ENCODE measurements at regions not wholly inside any gene's neighbourhood (a gene's known extent, or its start where the extent isn't known, plus 50 kb on each side); places are given as distances from the start of the nearest gene placed in this dataset.

GRCh38 chr9:129481810-129482511, 138.9 kb downstream of the C9orf50 start:
- H3K36me3 ChIP-seq (replicated peaks; ENCODE audit: control insufficient read depth, insufficient read depth, low read length) = no peaks in the 10 kb centered on the region
- peak; percentile 81 for DNase-seq
- peak overlapping the region; percentile 45 for H3K4me3 ChIP-seq (ENCODE audit: insufficient read depth, low read depth, low read length)
- peaks cover 37% of the 10 kb centered on the region for H3K27me3 ChIP-seq (ENCODE audit: control insufficient read depth, insufficient read depth, low read length)

GRCh38 chr9:129481424-129481809, 139.5 kb downstream of the C9orf50 start:
- H3K27me3 ChIP-seq (ENCODE audit: control insufficient read depth, insufficient read depth, low read length) = peaks cover 37% of the 10 kb centered on the region
- H3K36me3 ChIP-seq (replicated peaks; ENCODE audit: control insufficient read depth, insufficient read depth, low read length) = no peaks in the 10 kb centered on the region
- H3K4me3 ChIP-seq (ENCODE audit: insufficient read depth, low read depth, low read length) = no peak overlapping the region
- DNase-seq = no peak

- no peak overlapping the region for H3K4me3 ChIP-seq (ENCODE audit: insufficient read depth, low read depth, low read length)
- DNase-seq = no peak
- H3K36me3 ChIP-seq (replicated peaks; ENCODE audit: control insufficient read depth, insufficient read depth, low read length) = no peaks in the 10 kb centered on the region
- H3K27me3 ChIP-seq (ENCODE audit: control insufficient read depth, insufficient read depth, low read length) = peaks cover 36% of the 10 kb centered on the region
Observed at GRCh38 chr9:129480745-129481144, 140.2 kb downstream of the C9orf50 start.

GRCh38 chr9:129480227-129480626, 140.7 kb downstream of the C9orf50 start:
- Histone ChIP-seq H3K36me3 (replicated peaks; ENCODE audit: control insufficient read depth, insufficient read depth, low read length) (no peaks in the 10 kb centered on the region), H3K27me3 (ENCODE audit: control insufficient read depth, insufficient read depth, low read length) (peaks cover 36% of the 10 kb centered on the region)

GRCh38 chr9:129479631-129480011, 141.3 kb downstream of the C9orf50 start:
- DNase-seq = no peak
- H3K4me3 ChIP-seq (ENCODE audit: insufficient read depth, low read depth, low read length) = no peak overlapping the region

More at GRCh38 chr9:129480227-129480626, 140.7 kb downstream of the C9orf50 start:
- H3K4me3 ChIP-seq (ENCODE audit: insufficient read depth, low read depth, low read length) = no peak overlapping the region
- DNase-seq = no peak

GRCh38 chr9:129478961-129479630, 141.8 kb downstream of the C9orf50 start:
- no peak overlapping the region for H3K4me3 ChIP-seq (ENCODE audit: insufficient read depth, low read depth, low read length)
- DNase-seq = no peak
- H3K27me3 ChIP-seq (ENCODE audit: control insufficient read depth, insufficient read depth, low read length) = peaks cover 28% of the 10 kb centered on the region
- H3K36me3 ChIP-seq (replicated peaks; ENCODE audit: control insufficient read depth, insufficient read depth, low read length) = no peaks in the 10 kb centered on the region

More at GRCh38 chr9:129479631-129480011, 141.3 kb downstream of the C9orf50 start:
- peaks cover 34% of the 10 kb centered on the region for H3K27me3 ChIP-seq (ENCODE audit: control insufficient read depth, insufficient read depth, low read length)
- no peaks in the 10 kb centered on the region for H3K36me3 ChIP-seq (replicated peaks; ENCODE audit: control insufficient read depth, insufficient read depth, low read length)

GRCh38 chr9:129478461-129478860, 142.4 kb downstream of the C9orf50 start:
- peaks cover 22% of the 10 kb centered on the region for H3K27me3 ChIP-seq (ENCODE audit: control insufficient read depth, insufficient read depth, low read length)
- H3K4me3 ChIP-seq (ENCODE audit: insufficient read depth, low read depth, low read length) = no peak overlapping the region
- H3K36me3 ChIP-seq (replicated peaks; ENCODE audit: control insufficient read depth, insufficient read depth, low read length) = no peaks in the 10 kb centered on the region
- DNase-seq = no peak

GRCh38 chr9:129476821-129477611, 143.9 kb downstream of the C9orf50 start:
- peaks cover 13% of the 10 kb centered on the region for H3K27me3 ChIP-seq (ENCODE audit: control insufficient read depth, insufficient read depth, low read length)
- DNase-seq = no peak
- no peaks in the 10 kb centered on the region for H3K36me3 ChIP-seq (replicated peaks; ENCODE audit: control insufficient read depth, insufficient read depth, low read length)
- H3K4me3 ChIP-seq (ENCODE audit: insufficient read depth, low read depth, low read length) = no peak overlapping the region

- H3K36me3 ChIP-seq (replicated peaks; ENCODE audit: control insufficient read depth, insufficient read depth, low read length) = no peaks in the 10 kb centered on the region
- H3K27me3 ChIP-seq (ENCODE audit: control insufficient read depth, insufficient read depth, low read length) = no peaks in the 10 kb centered on the region; the same call in 1 of the 2 replicates
- no peak for DNase-seq
- H3K4me3 ChIP-seq (ENCODE audit: insufficient read depth, low read depth, low read length) = no peak overlapping the region
Observed at GRCh38 chr9:129474740-129475404, 146.0 kb downstream of the C9orf50 start.

- Histone ChIP-seq H3K4me3 (ENCODE audit: insufficient read depth, low read depth, low read length) (no peak overlapping the region), H3K36me3 (replicated peaks; ENCODE audit: control insufficient read depth, insufficient read depth, low read length) (no peaks in the 10 kb centered on the region), H3K27me3 (ENCODE audit: control insufficient read depth, insufficient read depth, low read length) (no peaks in the 10 kb centered on the region; the same call in 1 of the 2 replicates)
- DNase-seq = no peak
Observed at GRCh38 chr9:129473523-129474244, 147.2 kb downstream of the C9orf50 start.

- DNase-seq = peak; percentile 38
Observed at GRCh38 chr9:129472651-129473102, 148.2 kb downstream of the C9orf50 start.

GRCh38 chr9:129471201-129472019, 149.5 kb downstream of the C9orf50 start:
- no peak for DNase-seq
- Histone ChIP-seq H3K4me3 (ENCODE audit: insufficient read depth, low read depth, low read length) (no peak overlapping the region), H3K27me3 (ENCODE audit: control insufficient read depth, insufficient read depth, low read length) (no peaks in the 10 kb centered on the region; the same call in 1 of the 2 replicates)

More at GRCh38 chr9:129472651-129473102, 148.2 kb downstream of the C9orf50 start:
- Histone ChIP-seq H3K4me3 (ENCODE audit: insufficient read depth, low read depth, low read length) (no peak overlapping the region), H3K27me3 (ENCODE audit: control insufficient read depth, insufficient read depth, low read length) (no peaks in the 10 kb centered on the region; the same call in 1 of the 2 replicates), H3K36me3 (replicated peaks; ENCODE audit: control insufficient read depth, insufficient read depth, low read length) (no peaks in the 10 kb centered on the region)

GRCh38 chr9:129469988-129470316, 150.9 kb downstream of the C9orf50 start:
- no peaks in the 10 kb centered on the region for H3K36me3 ChIP-seq (replicated peaks; ENCODE audit: control insufficient read depth, insufficient read depth, low read length)
- no peaks in the 10 kb centered on the region; the same call in 1 of the 2 replicates for H3K27me3 ChIP-seq (ENCODE audit: control insufficient read depth, insufficient read depth, low read length)
- no peak overlapping the region for H3K4me3 ChIP-seq (ENCODE audit: insufficient read depth, low read depth, low read length)
- no peak for DNase-seq

More at GRCh38 chr9:129471201-129472019, 149.5 kb downstream of the C9orf50 start:
- no peaks in the 10 kb centered on the region for H3K36me3 ChIP-seq (replicated peaks; ENCODE audit: control insufficient read depth, insufficient read depth, low read length)

Data from H7 (cell line).